GM04503 (cell line): ENCODE measurements at regions not wholly inside any gene's neighbourhood (a gene's known extent, or its start where the extent isn't known, plus 50 kb on each side); places are given as distances from the start of the nearest gene placed in this dataset.
"Not testable (repeated sequence)": the region's sequence is repeated elsewhere in the genome, so short reads cannot be mapped to it uniquely, and the experiment has no call there.

ENCODE experiments used
- DNase-seq: peaks from one replicate; pipeline ENCODE4 v3.0.0-alpha.2; 2012; ENCODE audit warnings: low read depth

- DNase-seq = no peak
These were observed 93.2 kb upstream of the TNFSF4 start for GRCh38 chr1:173300061-173301044.

DNA sequence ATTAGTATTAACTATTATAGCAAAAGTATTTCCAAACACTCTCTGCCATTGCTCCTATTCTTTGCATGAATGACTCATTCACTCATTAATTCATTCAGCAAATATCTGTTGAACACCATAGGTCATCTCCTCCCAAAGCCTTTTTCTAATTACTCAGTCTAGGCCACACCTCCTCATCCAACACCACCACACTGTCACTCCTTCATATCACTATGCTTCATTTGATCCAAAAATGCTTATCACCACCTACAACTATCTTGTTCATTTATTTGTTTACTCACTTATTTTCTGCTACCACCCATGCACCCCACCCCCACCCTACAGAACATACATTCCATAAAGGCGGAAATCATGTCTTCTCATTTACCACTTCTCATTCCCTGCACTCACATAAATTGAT is 94.4 kb upstream of the TNFSF4 start:
- no peak for DNase-seq

DNA sequence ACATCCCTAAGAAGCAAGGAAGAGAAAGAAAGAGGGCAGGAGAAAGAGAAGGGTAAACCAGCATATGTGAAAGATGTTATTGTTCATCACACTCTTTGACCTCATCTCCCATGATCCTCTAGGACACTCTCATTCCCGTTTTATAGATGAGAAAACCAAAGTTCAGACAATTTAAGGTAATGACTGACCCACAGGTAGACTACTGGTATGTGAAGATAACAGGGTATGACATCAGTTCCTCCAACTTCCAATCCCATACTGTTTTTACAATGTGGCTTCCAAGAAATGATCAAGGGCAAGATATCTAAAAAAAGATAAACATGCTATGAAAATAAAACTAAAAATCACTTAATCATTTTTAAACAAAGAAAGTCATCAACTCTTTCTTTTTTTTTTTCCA is 95.2 kb upstream of the TNFSF4 start:
- no peak for DNase-seq

GRCh38 chr1:173302890-173303829 is 96.0 kb upstream of the TNFSF4 start:
- DNase-seq = no peak

DNA sequence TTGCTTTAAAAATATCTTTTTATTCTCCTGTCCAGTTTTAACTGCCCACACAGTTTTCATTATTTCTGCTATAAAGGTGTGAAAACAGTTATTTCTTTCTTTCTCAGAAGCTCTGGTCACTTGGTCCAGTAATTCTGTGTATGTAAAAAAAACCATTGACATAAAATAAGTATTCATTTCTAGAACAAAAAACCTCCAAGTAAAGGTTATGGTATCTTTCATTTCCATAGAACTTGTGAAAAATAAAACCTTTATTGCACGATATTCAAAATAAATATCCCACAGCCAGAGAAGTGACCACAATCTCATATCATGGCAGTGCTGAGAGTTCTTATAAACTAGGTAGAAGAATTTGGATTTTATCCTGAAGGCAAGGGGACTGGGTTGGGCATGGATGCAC is 96.9 kb upstream of the TNFSF4 start:
- no peak for DNase-seq

GRCh38 chr1:173304529-173305227 is 97.5 kb upstream of the TNFSF4 start:
- no peak for DNase-seq

DNA sequence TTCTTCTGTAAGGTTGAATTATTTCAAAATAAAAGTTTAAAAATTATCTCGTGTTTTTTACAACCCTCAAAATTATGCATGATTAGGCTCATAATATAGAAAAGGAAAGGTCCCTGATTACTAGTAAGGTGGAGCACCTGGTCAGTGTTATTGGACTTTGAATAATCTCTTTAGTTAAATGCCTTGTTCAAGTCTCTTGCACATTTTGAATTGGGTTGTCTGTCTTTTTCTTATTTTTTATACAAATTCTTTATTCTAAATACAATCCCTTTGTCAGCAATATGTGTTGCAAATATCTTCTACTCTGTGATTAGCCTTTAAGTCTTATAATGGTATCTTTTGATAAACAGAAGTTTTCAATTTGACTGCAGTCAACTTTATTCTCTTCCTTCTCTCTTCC is 100.7 kb upstream of the TNFSF4 start:
- no peak for DNase-seq

GRCh38 chr1:173314656-173315055 is 107.5 kb upstream of the TNFSF4 start:
- no peak for DNase-seq

- no peak for DNase-seq
These were observed 108.2 kb upstream of the TNFSF4 start for GRCh38 chr1:173315296-173315695.

DNA sequence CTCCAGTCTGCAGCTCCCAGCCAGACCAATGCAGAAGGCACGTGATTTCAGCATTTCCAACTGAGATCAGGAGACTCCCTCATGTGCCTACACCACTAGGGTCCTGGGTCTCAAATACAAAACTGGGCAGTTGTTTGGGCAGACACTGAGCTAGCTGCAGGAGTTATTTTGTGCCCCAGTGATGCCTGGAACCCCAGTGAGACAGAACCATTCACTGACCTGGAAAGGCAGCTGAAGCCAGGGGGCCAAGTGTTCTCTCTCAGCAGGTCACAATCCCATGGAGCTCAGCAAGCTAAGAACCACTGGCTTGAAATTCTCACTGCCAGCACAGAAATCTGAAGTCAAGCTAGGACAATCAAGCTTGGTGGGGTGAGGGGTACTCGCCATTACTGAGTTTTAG is 111.7 kb upstream of the TNFSF4 start:
- DNase-seq = no peak

- not testable (repeated sequence) for DNase-seq
These were observed 117.2 kb upstream of the TNFSF4 start for GRCh38 chr1:173324352-173324751.

DNA sequence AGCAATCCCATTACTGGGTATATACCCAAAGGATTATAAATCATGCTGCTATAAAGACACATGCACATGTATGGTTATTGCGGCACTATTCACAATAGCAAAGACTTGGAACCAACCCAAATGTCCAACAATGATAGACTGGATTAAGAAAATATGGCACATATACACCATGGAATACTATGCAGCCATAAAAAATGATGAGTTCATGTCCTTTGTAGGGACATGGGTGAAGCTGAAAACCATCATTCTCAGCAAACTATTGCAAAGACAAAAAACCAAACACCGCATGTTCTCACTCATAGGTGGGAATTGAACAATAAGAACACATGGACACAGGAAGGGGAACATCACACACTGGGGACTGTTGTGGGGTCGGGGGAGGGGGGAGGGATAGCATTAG is 120.9 kb upstream of the TNFSF4 start:
- DNase-seq = not testable (repeated sequence)

GRCh38 chr1:173328961-173329360 is 121.8 kb upstream of the TNFSF4 start:
- no peak for DNase-seq

DNA sequence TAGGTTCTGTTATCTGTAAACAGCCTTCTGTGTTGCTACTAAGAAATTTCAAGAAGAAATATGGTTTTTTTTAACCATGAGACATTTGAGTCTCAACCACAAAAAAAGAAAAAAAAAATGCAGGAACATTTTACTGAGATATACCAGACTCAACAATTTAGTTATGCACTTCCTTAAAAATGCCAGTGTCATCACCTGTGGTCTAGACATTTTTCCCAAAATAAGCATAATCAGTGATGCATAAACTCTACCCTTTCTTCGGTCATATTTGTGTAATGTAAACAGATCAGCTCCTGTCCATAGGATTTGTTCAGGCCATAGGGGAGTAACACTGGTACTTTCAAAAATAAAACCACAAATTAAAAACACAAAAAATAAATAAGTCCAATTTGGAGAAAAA is 122.6 kb upstream of the TNFSF4 start:
- no peak for DNase-seq

GRCh38 chr1:173330149-173330951 is 123.2 kb upstream of the TNFSF4 start:
- DNase-seq = peak; percentile 48

GRCh38 chr1:173330952-173331548 is 123.9 kb upstream of the TNFSF4 start:
- not testable (repeated sequence) for DNase-seq

GRCh38 chr1:173332026-173332425 is 124.9 kb upstream of the TNFSF4 start:
- DNase-seq = peak; percentile 49

DNA sequence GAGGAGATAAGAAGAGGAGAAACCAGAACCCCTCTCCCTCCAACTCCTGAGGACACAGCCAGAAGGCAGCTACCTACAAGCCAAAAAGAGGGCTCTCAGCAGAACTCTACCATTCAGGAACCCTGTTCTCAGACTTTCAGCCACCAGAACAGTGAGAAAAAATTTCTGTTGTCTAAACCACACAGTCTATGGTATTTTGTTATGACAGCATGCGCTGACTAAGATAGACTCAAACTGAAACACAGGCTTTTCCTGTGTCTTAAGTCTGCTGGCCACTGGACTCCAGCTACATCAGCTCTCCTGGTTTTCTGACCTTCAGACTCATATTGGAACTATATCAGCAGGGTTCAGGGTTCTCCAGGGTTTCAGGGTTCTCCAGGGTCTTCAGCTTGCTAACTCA is 126.5 kb upstream of the TNFSF4 start:
- DNase-seq = no peak

GRCh38 chr1:173337126-173337525 is 130.0 kb upstream of the TNFSF4 start:
- DNase-seq = no peak

- peak; percentile 65 for DNase-seq
These were observed 134.2 kb upstream of the TNFSF4 start for GRCh38 chr1:173341307-173341706.

GRCh38 chr1:173341971-173342370 is 134.8 kb upstream of the TNFSF4 start:
- DNase-seq = no peak
